GM12875 (cell line): ENCODE measurements at regions not wholly inside any gene's neighbourhood (a gene's known extent, or its start where the extent isn't known, plus 50 kb on each side); places are given as distances from the start of the nearest gene placed in this dataset.
A peak's percentile ranks its signal among the peaks of the same experiment; 100 is the strongest.
"Not testable (repeated sequence)": the region's sequence is repeated elsewhere in the genome, so short reads cannot be mapped to it uniquely, and the experiment has no call there.

ENCODE experiments used
- H3K4me3 ChIP-seq: one replicate; pipeline ENCODE4 v1.5.1; 2011; ENCODE audit warnings: low read depth, low read length, control low read depth
- TF ChIP-seq, protein P1 (sequence below): IDR thresholded peaks from 2 replicates; pipeline ENCODE4 v1.5.1; 2011; ENCODE audit warnings: low read depth, mild to moderate bottlenecking, control low read depth, inconsistent platforms, low read length, moderate library complexity, borderline replicate concordance; ENCODE audit not compliant: insufficient read depth

DNA sequence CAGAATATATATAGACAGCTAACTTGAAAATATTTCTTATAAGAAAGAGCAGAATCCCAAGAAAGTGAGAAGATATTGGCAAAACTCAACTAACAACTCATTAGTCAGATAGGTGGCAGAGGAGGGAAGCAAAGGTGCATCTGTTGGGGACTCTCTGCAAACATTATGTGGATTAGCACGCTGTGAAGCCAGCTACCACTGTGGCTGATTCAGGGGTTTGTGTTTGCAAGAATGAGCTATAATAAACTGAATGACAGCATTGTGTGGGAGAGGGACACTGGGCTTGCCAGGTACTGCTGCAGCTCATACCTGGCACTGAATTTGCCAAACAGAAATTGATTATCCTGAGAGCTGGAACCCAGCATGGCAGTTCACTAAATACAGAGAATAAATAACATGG is 170.3 kb upstream of the MINDY3 start:
- TF ChIP-seq, protein P1, sequence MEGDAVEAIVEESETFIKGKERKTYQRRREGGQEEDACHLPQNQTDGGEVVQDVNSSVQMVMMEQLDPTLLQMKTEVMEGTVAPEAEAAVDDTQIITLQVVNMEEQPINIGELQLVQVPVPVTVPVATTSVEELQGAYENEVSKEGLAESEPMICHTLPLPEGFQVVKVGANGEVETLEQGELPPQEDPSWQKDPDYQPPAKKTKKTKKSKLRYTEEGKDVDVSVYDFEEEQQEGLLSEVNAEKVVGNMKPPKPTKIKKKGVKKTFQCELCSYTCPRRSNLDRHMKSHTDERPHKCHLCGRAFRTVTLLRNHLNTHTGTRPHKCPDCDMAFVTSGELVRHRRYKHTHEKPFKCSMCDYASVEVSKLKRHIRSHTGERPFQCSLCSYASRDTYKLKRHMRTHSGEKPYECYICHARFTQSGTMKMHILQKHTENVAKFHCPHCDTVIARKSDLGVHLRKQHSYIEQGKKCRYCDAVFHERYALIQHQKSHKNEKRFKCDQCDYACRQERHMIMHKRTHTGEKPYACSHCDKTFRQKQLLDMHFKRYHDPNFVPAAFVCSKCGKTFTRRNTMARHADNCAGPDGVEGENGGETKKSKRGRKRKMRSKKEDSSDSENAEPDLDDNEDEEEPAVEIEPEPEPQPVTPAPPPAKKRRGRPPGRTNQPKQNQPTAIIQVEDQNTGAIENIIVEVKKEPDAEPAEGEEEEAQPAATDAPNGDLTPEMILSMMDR, result no peak
- H3K4me3 ChIP-seq, result no peak overlapping the region

DNA sequence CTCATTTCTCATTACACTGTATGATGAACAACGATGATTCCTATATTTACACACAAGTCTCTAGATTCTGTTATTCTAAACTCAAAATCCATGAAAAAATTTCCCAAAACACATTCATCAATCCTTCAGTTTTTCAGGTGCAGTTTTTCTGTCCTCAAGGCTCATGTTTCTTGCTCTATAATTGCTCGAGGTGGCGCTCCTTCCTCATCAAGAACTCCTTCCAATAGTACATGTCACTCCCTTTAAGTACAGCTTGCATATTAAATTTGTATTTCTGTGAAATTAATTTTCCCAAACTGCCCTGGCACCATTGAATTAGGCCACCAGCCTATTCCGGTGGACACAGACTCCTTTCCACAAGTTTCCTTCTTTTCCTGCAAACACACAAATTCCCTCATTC is 188.7 kb upstream of the MINDY3 start:
- no peak overlapping the region for H3K4me3 ChIP-seq
- TF ChIP-seq, protein P1, result no peak

DNA sequence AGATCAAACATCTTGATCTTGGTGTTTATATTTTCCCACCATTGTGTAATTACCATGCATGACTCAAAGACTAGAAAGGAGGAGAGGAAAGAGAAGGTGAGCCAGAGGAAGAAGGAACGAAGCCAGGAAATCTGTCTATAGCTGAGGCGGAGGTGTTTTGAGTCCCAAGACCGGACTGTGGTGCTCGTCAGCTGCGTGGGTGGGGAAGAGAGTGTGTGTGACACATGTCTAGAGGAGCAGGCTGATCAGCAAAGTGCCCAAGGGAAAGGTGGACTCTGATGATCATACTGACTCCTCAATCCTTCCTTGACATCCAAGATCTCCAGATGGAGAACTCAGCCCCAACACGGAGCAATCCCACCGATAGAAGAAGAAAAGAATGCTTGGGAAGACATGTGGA is 189.5 kb upstream of the MINDY3 start:
- H3K4me3 ChIP-seq, result no peak overlapping the region
- TF ChIP-seq, protein P1, result no peak

DNA sequence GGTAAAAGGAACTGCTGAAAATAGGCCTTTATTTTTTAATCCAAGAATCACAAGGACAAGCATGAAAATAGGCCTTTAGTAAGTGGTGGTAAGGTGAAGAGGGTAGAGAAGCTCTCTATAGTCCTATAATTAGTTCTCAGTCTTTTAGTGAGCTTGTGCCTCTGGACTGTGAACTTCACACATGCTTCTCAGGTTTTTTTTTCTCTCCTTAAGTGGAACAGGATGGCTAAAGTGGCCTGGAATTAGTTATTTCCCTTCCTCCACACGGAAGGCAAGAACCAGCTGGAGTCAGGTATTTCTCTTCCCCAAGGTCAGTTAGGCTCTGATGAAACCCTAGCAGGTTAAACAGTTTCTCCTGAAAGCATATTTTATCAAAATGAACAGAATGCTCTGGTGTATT is 203.0 kb upstream of the MINDY3 start:
- no peak overlapping the region for H3K4me3 ChIP-seq
- TF ChIP-seq, protein P1, result no peak

DNA sequence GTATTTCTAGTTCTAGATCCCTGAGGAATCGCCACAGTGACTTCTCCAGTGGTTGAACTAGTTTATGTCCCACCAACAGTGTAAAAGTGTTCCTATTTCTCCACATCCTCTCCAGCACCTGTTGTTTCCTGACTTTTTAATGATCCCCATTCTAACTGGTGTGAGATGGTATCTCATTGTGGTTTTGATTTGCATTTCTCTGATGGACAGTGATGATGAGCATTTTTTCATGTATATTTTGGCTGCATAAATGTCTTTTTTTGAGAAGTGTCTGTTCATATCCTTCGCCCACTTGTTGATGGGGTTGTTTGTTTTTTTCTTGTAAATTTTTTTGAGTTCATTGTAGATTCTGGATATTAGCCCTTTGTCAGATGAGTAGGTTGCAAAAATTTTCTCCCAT is 223.2 kb upstream of the MINDY3 start:
- not testable (repeated sequence) for H3K4me3 ChIP-seq

DNA sequence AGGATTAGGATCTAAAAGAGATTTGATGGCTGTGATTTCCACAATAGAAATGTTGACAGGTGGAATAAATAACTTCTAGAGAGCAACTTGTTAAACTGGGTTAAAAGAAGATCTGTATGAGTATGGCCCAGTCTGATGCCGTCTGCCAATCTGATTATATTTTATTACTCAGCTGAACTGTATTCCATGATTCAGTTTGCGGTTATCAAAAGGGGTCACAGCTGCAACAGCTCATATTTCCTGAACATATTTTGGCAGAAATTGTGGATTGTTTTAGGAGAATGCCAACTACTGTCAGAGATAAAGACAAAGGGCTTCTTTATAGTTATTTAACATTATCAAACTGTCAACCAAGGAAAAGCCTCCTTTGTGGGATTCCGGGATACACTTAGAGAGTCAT is 244.8 kb upstream of the MINDY3 start:
- no peak overlapping the region for H3K4me3 ChIP-seq
- TF ChIP-seq, protein P1, result no peak

DNA sequence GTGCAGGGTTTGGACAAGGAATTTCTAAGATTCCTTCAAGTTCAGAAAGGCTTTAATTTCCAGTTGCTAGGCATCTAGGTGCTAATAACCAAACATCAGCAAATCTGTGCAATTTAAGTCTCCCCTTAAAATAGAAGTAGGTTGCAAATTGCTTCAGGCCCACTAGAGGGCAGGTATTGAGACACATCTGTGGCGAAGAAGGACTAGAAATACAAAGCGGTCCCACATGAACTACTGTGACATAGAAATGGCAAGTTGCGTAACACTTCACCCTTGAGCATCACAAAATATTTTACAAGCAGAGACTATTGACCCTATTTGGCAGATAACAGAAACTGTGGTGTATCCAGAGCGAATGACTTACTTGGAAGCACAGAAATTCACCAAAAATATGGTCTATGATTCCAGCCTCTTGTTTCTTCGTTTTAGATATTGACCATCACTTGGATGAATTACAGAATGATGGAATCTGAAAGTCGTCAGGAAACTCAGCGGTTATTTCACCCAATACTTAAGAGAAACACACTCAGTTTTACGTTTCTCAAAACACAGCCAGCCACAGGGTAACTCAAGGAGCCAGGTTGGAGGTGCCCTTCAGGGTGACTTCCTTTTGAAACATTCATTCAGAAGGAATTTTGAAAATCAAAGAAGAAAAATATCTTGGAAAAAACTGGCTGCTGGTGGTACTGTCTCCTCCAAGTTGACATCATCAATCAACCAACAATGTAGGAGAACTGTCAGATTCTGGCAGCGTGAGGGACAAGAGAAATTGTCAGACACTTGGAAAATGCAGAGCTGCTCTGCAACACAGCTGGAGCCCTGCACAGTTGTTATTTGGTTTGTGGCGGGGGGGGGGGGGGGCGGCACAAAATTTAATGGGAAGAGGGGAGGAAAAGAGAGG is 256.3 kb upstream of the MINDY3 start:
- TF ChIP-seq, protein P1, result peak; percentile 60; the same call in 1 of the 2 replicates
- no peak overlapping the region for H3K4me3 ChIP-seq

DNA sequence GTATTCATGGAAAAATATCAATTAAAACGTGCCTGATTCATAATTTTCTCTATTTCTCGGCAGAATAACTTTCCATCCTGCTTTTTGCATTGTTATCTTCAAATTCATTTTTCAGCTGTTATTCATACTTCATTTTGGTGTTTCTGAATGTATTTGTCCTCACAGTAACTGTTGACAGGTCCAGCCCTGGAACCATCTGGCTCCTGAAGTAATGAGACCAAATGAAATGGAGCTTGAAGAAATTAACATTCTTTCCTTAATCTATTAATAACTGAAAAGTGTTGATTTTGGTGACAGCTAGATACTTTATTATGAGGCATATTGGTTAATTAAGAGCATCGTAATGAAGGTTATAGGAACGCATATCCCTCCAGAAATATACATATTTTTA is 257.0 kb upstream of the MINDY3 start:
- no peak overlapping the region for H3K4me3 ChIP-seq
- TF ChIP-seq, protein P1, result no peak
